ENCODE measurements at regions not wholly inside any gene's neighbourhood (a gene's known extent, or its start where the extent isn't known, plus 50 kb on each side); places are given as distances from the start of the nearest gene placed in this dataset.
"Not testable (repeated sequence)": the region's sequence is repeated elsewhere in the genome, so short reads cannot be mapped to it uniquely, and the experiment has no call there.

GRCh38 chr5:114838937-114839336 lies 330.8 kb downstream of the TRIM36 start:
- DNase-seq (ENCODE audit: low read depth in 3 of 3, low spot score in 2 of 3): no peak

GRCh38 chr5:114830114-114830513 lies 339.6 kb downstream of the TRIM36 start:
- no peak for DNase-seq (ENCODE audit: low read depth in 3 of 3, low spot score in 2 of 3)

- DNase-seq (ENCODE audit: low read depth in 3 of 3, low spot score in 2 of 3): no peak
These were observed 346.8 kb downstream of the TRIM36 start for GRCh38 chr5:114822863-114823262.

GRCh38 chr5:114822436-114822835 lies 347.3 kb downstream of the TRIM36 start:
- no peak for DNase-seq (ENCODE audit: low read depth in 3 of 3, low spot score in 2 of 3)

GRCh38 chr5:114790403-114790792 lies 379.3 kb downstream of the TRIM36 start:
- no peak for DNase-seq (ENCODE audit: low read depth in 3 of 3, low spot score in 2 of 3)

GRCh38 chr5:114789773-114790402 lies 379.8 kb downstream of the TRIM36 start:
- DNase-seq (ENCODE audit: low read depth in 3 of 3, low spot score in 2 of 3): peak; percentile 1 to 16 (median 10)

GRCh38 chr5:114782869-114783268 lies 386.8 kb downstream of the TRIM36 start:
- DNase-seq (ENCODE audit: low read depth in 3 of 3, low spot score in 2 of 3): no peak

- no peak for DNase-seq (ENCODE audit: low read depth in 3 of 3, low spot score in 2 of 3)
These were observed 387.5 kb downstream of the TRIM36 start for GRCh38 chr5:114782177-114782576.

- no peak for DNase-seq (ENCODE audit: low read depth in 3 of 3, low spot score in 2 of 3)
These were observed 389.4 kb downstream of the TRIM36 start for GRCh38 chr5:114780290-114780689.

- DNase-seq (ENCODE audit: low read depth in 3 of 3, low spot score in 2 of 3): no peak
These were observed 382.5 kb downstream of the KCNN2 start for GRCh38 chr5:114744406-114744805.

- no peak for DNase-seq (ENCODE audit: low read depth in 3 of 3, low spot score in 2 of 3)
These were observed 372.4 kb downstream of the KCNN2 start for GRCh38 chr5:114734238-114734637.

- no peak for DNase-seq (ENCODE audit: low read depth in 3 of 3, low spot score in 2 of 3)
These were observed 368.1 kb downstream of the KCNN2 start for GRCh38 chr5:114729986-114730385.

- peak in 1 of 3 donors; percentile 36 for DNase-seq (ENCODE audit: low read depth in 3 of 3, low spot score in 2 of 3)
These were observed 365.5 kb downstream of the KCNN2 start for GRCh38 chr5:114727358-114727757.

- no peak for DNase-seq (ENCODE audit: low read depth in 3 of 3, low spot score in 2 of 3)
These were observed 364.3 kb downstream of the KCNN2 start for GRCh38 chr5:114726131-114726530.

GRCh38 chr5:114719268-114719667 lies 357.4 kb downstream of the KCNN2 start:
- no peak for DNase-seq (ENCODE audit: low read depth in 3 of 3, low spot score in 2 of 3)

GRCh38 chr5:114716955-114717354 lies 355.1 kb downstream of the KCNN2 start:
- DNase-seq (ENCODE audit: low read depth in 3 of 3, low spot score in 2 of 3): no peak

- not testable (repeated sequence) for DNase-seq (ENCODE audit: low read depth in 3 of 3, low spot score in 2 of 3)
These were observed 342.5 kb downstream of the KCNN2 start for GRCh38 chr5:114704225-114704893.

GRCh38 chr5:114702731-114703130 lies 340.9 kb downstream of the KCNN2 start:
- DNase-seq (ENCODE audit: low read depth in 3 of 3, low spot score in 2 of 3): no peak

GRCh38 chr5:114702136-114702535 lies 340.3 kb downstream of the KCNN2 start:
- no peak for DNase-seq (ENCODE audit: low read depth in 3 of 3, low spot score in 2 of 3)

- no peak for DNase-seq (ENCODE audit: low read depth in 3 of 3, low spot score in 2 of 3)
These were observed 339.0 kb downstream of the KCNN2 start for GRCh38 chr5:114700823-114701222.

GRCh38 chr5:114695292-114695904 lies 333.5 kb downstream of the KCNN2 start:
- no peak for DNase-seq (ENCODE audit: low read depth in 3 of 3, low spot score in 2 of 3)

GRCh38 chr5:114686356-114686755 lies 324.5 kb downstream of the KCNN2 start:
- DNase-seq (ENCODE audit: low read depth in 3 of 3, low spot score in 2 of 3): no peak

All from right renal cortex interstitium (tissue), 3 donors.